Gastroesophageal sphincter (tissue), 3 donors: ENCODE measurements at regions not wholly inside any gene's neighbourhood (a gene's known extent, or its start where the extent isn't known, plus 50 kb on each side); places are given as distances from the start of the nearest gene placed in this dataset.

Experiments used
- EP300 ChIP-seq: sonication (generic); formaldehyde crosslinking; IDR thresholded peaks from one replicate; pipeline ENCODE4 v1.6.1; 2017; ENCODE audit warnings: antibody characterized with exemption, mild to moderate bottlenecking
- POLR2A ChIP-seq, 2 donors: fragments of 450-650 bp; IDR thresholded peaks; one replicate each; pipeline ENCODE4 v1.6.1; 2017; ENCODE audit warnings: antibody characterized with exemption in 2 of 2, mild to moderate bottlenecking in 2 of 2, moderate library complexity in 1 of 2
- POLR2AphosphoS5 ChIP-seq: sonication (generic); formaldehyde crosslinking; IDR thresholded peaks from one replicate; pipeline ENCODE4 v1.6.1; 2017; ENCODE audit warnings: antibody characterized with exemption
- TF ChIP-seq, protein P1 (sequence below), 4 experiments: fragments of 200-600 bp in 2 of 4; fragments of 450-650 bp in 2 of 4; sonication (generic) in 1 of 4; IDR thresholded peaks; one replicate each; pipeline ENCODE4 v1.5.1; 2017 to 2019; ENCODE audit warnings: antibody characterized with exemption in 4 of 4, mild to moderate bottlenecking in 2 of 4, moderate library complexity in 2 of 4

DNA sequence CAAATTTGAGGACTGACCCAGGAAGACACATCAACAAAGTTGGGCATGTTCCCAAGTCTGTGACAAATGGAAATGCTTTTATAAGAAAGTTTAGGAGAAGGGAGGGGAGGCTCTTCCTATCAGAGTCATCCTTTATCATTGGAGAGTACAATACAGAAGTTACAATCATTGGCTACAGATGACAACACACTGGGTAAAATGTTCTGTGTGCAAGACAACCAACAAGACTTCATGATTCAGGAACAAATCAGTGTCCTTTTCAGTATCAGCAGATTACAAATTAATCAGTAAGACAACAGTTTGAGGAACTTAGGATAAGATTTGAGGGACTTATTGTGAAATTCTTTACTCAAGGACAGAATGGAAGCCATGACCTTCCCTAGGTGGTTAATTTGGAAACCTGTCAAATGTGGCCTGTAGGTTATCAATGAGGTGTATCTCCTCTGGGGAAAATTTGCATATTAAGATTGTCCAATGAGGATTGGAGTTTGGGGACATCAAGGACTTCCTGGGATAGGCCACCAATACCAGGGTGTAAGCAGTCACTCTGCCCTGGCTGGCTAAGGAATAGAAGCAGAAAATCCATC is 274.4 kb upstream of the RORA start:
- TF ChIP-seq, protein P1, sequence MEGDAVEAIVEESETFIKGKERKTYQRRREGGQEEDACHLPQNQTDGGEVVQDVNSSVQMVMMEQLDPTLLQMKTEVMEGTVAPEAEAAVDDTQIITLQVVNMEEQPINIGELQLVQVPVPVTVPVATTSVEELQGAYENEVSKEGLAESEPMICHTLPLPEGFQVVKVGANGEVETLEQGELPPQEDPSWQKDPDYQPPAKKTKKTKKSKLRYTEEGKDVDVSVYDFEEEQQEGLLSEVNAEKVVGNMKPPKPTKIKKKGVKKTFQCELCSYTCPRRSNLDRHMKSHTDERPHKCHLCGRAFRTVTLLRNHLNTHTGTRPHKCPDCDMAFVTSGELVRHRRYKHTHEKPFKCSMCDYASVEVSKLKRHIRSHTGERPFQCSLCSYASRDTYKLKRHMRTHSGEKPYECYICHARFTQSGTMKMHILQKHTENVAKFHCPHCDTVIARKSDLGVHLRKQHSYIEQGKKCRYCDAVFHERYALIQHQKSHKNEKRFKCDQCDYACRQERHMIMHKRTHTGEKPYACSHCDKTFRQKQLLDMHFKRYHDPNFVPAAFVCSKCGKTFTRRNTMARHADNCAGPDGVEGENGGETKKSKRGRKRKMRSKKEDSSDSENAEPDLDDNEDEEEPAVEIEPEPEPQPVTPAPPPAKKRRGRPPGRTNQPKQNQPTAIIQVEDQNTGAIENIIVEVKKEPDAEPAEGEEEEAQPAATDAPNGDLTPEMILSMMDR (IDR thresholded peaks at IDR 0.05): no peak
- TF ChIP-seq POLR2AphosphoS5: no peak
- no peak for TF ChIP-seq POLR2A (IDR thresholded peaks at IDR 0.05)
- TF ChIP-seq EP300: no peak
